Panc1 (cell line): ENCODE measurements at regions not wholly inside any gene's neighbourhood (a gene's known extent, or its start where the extent isn't known, plus 50 kb on each side); places are given as distances from the start of the nearest gene placed in this dataset.

ENCODE experiments used
- CTCF ChIP-seq: fragments of 450-650 bp; IDR thresholded peaks from 2 replicates; pipeline ENCODE4 v1.5.1; 2017; ENCODE audit warnings: mild to moderate bottlenecking
- POLR2AphosphoS5 ChIP-seq: IDR thresholded peaks from 2 replicates; pipeline ENCODE4 v1.6.1; 2012; ENCODE audit warnings: mild to moderate bottlenecking, low read depth, low read length, moderate library complexity
- SIN3A ChIP-seq: IDR thresholded peaks from 2 replicates; pipeline ENCODE4 v1.6.1; 2012; ENCODE audit warnings: low read depth, mild to moderate bottlenecking, low read length, moderate library complexity, borderline replicate concordance; ENCODE audit not compliant: insufficient read depth
- TCF7L2 ChIP-seq: IDR thresholded peaks from 2 replicates; pipeline ENCODE4 v1.6.1; 2011; ENCODE audit warnings: mild to moderate bottlenecking, low read depth, low read length, inconsistent platforms
- TF ChIP-seq, protein P1 (sequence below), 2 experiments: IDR thresholded peaks; 2 replicates each; pipeline ENCODE4 v1.6.1; 2011 to 2012; ENCODE audit warnings: low read depth in 2 of 2, control low read depth in 1 of 2, low read length in 1 of 2, mild to moderate bottlenecking in 1 of 2, moderate library complexity in 1 of 2; ENCODE audit not compliant: insufficient read depth in 1 of 2

- TF ChIP-seq CTCF (no peak), POLR2AphosphoS5 (no peak), TCF7L2 (no peak), SIN3A (no peak)
- TF ChIP-seq, protein P1, sequence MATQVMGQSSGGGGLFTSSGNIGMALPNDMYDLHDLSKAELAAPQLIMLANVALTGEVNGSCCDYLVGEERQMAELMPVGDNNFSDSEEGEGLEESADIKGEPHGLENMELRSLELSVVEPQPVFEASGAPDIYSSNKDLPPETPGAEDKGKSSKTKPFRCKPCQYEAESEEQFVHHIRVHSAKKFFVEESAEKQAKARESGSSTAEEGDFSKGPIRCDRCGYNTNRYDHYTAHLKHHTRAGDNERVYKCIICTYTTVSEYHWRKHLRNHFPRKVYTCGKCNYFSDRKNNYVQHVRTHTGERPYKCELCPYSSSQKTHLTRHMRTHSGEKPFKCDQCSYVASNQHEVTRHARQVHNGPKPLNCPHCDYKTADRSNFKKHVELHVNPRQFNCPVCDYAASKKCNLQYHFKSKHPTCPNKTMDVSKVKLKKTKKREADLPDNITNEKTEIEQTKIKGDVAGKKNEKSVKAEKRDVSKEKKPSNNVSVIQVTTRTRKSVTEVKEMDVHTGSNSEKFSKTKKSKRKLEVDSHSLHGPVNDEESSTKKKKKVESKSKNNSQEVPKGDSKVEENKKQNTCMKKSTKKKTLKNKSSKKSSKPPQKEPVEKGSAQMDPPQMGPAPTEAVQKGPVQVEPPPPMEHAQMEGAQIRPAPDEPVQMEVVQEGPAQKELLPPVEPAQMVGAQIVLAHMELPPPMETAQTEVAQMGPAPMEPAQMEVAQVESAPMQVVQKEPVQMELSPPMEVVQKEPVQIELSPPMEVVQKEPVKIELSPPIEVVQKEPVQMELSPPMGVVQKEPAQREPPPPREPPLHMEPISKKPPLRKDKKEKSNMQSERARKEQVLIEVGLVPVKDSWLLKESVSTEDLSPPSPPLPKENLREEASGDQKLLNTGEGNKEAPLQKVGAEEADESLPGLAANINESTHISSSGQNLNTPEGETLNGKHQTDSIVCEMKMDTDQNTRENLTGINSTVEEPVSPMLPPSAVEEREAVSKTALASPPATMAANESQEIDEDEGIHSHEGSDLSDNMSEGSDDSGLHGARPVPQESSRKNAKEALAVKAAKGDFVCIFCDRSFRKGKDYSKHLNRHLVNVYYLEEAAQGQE (IDR thresholded peaks at IDR 0.05; ENCODE audit: insufficient read depth in 1 of 2, low read depth in 2 of 2, low read length in 1 of 2), result no peak
Measured at GRCh38 chr15:62588938-62589670, 424.0 kb upstream of the C2CD4B start.
